Activated T-cell treated with anti-CD3 and anti-CD28 coated beads for 4 hours (primary cell): ENCODE measurements at regions not wholly inside any gene's neighbourhood (a gene's known extent, or its start where the extent isn't known, plus 50 kb on each side); places are given as distances from the start of the nearest gene placed in this dataset.

Experiments used
- DNase-seq: peaks from one replicate; pipeline ENCODE4 v3.0.0-alpha.2; 2020

GRCh38 chr14:66076176-66076575 lies 410.0 kb upstream of the CCDC196 start:
- no peak for DNase-seq

GRCh38 chr14:66078006-66078405 lies 408.2 kb upstream of the CCDC196 start:
- no peak for DNase-seq

- no peak for DNase-seq
Measured at GRCh38 chr14:66081594-66082376, 404.4 kb upstream of the CCDC196 start.

- no peak for DNase-seq
Measured at GRCh38 chr14:66085224-66085623, 400.9 kb upstream of the CCDC196 start.

GRCh38 chr14:66085665-66086064 lies 400.5 kb upstream of the CCDC196 start:
- DNase-seq: no peak

- DNase-seq: no peak
Measured at GRCh38 chr14:66087231-66087630, 398.9 kb upstream of the CCDC196 start.

- DNase-seq: no peak
Measured at GRCh38 chr14:66088656-66089055, 397.5 kb upstream of the CCDC196 start.

- no peak for DNase-seq
Measured at GRCh38 chr14:66092206-66092605, 394.0 kb upstream of the CCDC196 start.

GRCh38 chr14:66092748-66093147 lies 393.4 kb upstream of the CCDC196 start:
- no peak for DNase-seq

- no peak for DNase-seq
Measured at GRCh38 chr14:66094001-66094727, 392.0 kb upstream of the CCDC196 start.

- no peak for DNase-seq
Measured at GRCh38 chr14:66099451-66099850, 386.7 kb upstream of the CCDC196 start.

GRCh38 chr14:66099931-66100330 lies 386.2 kb upstream of the CCDC196 start:
- DNase-seq: no peak

- DNase-seq: no peak
Measured at GRCh38 chr14:66101662-66102061, 384.5 kb upstream of the CCDC196 start.

- DNase-seq: no peak
Measured at GRCh38 chr14:66104486-66104885, 381.7 kb upstream of the CCDC196 start.

- no peak for DNase-seq
Measured at GRCh38 chr14:66105815-66106214, 380.4 kb upstream of the CCDC196 start.

GRCh38 chr14:66109426-66109825 lies 376.7 kb upstream of the CCDC196 start:
- DNase-seq: no peak

GRCh38 chr14:66111891-66112290 lies 374.3 kb upstream of the CCDC196 start:
- DNase-seq: no peak

GRCh38 chr14:66114071-66114470 lies 372.1 kb upstream of the CCDC196 start:
- no peak for DNase-seq

- DNase-seq: no peak
Measured at GRCh38 chr14:66115740-66116502, 370.2 kb upstream of the CCDC196 start.

GRCh38 chr14:66116732-66117131 lies 369.4 kb upstream of the CCDC196 start:
- DNase-seq: no peak

GRCh38 chr14:66117600-66117999 lies 368.6 kb upstream of the CCDC196 start:
- DNase-seq: no peak

- no peak for DNase-seq
Measured at GRCh38 chr14:66119606-66120231, 366.5 kb upstream of the CCDC196 start.

GRCh38 chr14:66120402-66120801 lies 365.8 kb upstream of the CCDC196 start:
- DNase-seq: no peak
